HG02678 (cell line): ENCODE measurements at regions not wholly inside any gene's neighbourhood (a gene's known extent, or its start where the extent isn't known, plus 50 kb on each side); places are given as distances from the start of the nearest gene placed in this dataset.

Experiments used
- ATAC-seq: cut with Tn5 transposase; IDR thresholded peaks from one replicate; pipeline ENCODE4 v1.9.1; 2021; ENCODE audit warnings: mild to moderate bottlenecking, moderate library complexity; ENCODE audit not compliant: unreplicated experiment

DNA sequence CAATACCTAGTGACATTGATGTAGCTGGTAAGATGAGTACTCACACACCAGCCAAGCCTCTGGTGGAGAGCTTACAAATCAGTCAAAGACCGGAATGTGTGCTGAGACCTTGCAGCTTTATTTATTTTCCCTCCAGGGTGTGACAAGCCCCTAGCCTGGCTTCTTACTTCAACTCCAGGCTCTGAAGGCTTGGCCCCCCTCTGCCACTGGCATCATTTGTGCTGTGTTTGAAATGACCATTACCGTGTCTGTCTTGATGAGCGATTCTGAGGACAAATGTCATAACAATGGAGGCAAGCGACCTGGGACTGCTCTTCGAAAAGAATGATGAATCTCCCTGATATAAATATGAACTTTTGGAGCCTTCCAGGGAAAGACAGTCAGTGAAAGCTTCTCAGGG is 749.9 kb upstream of the HS6ST1 start:
- ATAC-seq: no peak

DNA sequence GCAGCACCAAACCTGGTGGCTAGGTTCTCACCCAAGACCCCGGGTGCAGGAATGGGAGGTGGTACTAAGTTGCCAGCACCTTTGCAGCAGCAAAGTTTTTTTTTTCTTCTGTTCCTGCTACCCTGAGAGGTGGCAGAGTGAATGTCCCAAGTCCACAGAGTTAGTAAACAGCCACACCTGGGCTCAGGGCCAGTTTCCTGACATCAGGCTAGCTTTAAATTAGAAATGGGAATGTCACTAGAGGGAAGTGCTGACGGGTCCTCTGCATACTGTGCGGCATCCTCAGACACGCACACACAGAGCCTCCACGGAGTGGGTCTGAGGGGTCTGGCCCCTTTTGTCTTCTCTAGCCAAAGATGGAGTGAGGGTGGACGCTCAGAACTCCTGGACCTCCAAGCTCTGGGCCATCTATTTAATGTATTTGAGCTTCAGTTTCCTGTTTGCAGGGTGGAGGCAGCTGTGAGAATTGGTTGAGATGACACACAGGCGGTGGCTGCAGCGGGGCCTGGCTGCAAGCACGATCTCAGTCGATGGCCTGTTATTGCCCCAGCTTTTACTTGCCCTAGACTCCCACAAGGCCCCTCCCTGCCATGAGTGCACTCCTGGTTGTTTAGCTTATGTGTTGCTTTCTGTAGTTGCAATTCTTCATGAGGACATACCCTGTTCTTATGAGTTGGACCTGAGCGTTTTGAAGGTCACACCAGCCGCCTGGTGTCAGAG is 751.4 kb upstream of the HS6ST1 start:
- no peak for ATAC-seq

DNA sequence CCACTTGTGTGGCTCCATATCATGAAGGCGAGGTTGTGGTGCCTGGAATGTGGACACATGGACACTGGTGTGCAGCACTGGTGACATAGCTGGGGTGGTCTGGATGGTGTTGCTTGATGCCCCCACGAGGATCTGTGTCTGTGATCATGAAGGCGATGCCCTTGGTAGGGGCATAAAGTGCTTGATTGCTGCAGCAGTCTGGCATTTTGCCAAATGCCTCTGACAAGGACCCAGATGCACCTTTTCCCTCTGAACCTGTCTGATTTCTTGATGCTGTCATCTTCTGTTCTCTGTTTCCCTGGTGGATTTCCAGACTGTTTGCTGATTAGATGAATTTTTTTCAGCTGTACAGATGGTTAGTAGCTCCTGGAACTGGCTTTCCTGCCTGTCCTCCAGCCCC is 752.0 kb upstream of the HS6ST1 start:
- ATAC-seq: no peak

DNA sequence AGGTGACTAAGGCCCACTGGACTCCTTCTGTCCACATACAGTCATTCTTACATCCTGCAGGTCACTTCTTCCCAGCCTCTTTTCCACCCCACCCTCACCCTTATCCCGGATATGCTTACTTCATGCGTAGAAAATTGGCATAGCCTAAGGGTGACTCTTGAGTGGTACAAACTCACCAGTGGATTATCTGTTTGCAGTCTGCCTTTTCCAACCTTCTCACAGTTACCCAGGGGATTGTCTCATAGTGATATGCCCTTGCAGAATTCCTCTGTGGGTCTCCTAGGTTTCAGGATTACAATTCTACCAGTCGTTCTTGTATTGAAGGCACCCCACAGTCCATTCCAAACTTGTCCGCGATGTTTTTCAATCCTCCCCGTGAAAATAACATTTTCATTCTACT is 752.9 kb upstream of the HS6ST1 start:
- no peak for ATAC-seq

DNA sequence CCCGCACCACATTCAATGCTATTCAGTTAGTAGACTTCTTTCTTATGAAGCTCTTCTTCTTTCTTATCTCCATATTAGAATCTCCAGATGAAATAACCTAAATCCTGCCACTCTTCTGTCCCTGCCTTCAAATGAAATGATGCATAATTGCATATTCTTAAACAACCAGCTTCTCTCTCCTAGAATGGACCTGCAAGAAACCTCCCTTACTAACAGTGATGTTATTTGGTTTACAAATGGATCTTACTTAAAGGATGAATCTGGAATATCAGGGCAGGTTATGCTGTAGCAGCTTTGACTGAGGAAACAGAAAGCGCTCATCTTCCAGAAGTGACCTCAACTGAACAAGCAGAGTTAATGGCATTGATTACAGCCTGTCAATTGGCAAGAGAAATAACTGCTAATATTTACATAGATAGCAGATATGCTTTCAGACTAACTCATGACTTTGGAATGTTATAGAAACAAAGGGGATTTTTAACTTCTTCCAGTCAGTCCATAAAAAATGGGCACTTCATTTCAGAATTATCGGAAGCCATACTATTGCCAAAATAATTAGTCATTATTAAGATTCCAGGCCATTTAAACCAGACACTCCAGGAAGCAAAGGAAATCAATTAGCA is 755.7 kb upstream of the HS6ST1 start:
- ATAC-seq: no peak

DNA sequence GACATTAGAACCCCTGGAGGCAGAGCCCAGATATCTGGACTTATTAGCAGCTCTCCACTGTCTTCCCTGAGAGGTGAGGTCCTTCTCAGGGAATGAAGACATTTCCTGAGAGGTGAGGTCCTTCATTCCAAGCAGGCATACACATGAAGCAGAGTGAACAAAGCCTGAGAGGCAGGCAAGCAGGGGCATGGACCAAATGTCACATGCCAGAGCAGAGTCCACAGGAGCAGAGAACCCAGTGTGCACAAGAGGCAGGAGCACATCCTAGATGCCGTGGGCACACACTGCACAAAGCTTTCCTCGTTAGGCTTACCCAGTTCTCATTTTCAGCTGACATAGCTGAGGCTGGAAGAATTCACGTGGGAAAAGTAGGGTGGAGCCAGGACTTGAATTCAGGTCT is 759.9 kb upstream of the HS6ST1 start:
- no peak for ATAC-seq

DNA sequence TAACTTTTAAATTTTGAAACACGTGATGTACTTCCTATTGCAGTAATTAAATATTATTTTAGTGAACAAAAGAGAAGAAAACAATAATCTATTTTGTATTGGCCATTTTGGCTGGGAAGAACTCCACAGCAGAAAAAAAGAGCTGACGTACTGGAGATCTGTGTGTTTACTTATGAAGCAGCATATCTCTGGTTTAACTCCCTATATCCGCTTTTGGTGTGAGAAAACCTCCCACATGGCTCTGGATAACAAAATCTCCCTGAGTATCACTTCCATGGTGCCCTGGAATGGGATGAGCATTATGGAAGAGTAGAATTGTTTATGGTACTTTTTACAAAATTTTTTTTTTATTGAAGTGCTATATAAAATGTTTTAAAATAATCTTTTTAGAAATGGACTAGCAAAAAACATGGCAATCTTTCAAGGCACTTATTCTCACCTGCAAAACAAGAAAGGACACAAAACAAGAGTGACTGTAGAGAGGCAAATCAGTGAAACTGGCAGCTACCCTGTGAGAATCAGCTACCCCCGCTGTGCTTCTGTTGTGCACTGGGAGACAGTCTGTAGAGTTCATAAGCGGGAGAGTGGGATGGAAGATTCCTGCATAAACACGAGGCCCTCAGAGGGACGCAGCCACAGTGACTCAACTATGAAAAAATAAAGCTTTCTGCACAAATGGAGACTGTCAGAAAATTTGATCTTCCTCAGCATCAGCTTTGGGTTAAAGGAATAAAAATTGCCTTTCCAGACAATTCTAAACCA is 762.2 kb upstream of the HS6ST1 start:
- no peak for ATAC-seq

DNA sequence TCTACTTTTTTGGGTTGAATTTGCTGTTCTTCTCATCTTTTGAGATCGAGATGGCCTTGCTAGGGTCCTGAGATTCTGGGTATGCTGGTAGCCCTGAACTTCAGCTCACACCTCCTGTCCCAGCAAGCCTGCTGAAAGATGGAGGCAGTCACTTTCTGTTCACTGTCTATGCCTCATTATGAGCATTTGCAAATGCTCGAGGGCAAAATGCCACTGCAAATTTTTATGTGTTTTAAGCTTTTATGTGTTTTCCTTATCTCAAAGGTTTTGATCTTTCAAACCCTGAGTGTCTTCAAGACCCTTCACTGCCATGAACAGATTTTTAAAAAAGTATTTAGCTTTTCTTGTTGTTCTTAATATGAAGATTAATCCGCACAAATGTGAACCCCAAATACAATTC is 766.7 kb upstream of the HS6ST1 start:
- no peak for ATAC-seq

DNA sequence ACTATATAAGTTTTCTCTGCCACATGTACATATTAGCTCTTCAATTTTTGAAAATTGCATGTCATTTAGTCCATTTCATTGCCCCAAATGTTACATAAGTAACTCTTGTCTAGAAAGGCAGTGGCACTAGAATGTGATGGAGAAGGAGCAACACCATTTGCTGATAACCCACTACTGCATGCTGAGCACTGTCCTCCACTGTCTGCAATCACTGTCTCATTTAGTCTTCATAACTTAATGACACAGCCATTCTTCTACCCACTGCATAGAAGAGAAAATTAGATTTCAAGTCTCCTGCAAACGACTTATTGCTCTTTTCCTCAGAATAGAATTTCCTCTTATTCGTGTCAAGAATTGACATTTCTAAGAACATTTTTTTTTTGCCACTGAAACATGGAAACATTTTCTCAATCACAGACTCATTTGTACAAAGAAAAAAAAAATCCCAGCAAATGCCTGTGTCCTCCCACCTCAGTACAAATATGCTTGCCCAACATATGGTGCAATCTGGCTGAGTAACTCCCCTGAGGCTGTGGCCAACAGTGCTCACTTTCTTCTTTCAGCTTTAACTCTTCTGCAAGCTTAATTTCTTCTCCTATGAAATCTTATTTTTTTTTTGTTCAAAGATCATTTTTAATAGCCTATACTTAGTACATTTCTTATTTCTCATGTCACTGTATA is 768.6 kb upstream of the HS6ST1 start:
- no peak for ATAC-seq

DNA sequence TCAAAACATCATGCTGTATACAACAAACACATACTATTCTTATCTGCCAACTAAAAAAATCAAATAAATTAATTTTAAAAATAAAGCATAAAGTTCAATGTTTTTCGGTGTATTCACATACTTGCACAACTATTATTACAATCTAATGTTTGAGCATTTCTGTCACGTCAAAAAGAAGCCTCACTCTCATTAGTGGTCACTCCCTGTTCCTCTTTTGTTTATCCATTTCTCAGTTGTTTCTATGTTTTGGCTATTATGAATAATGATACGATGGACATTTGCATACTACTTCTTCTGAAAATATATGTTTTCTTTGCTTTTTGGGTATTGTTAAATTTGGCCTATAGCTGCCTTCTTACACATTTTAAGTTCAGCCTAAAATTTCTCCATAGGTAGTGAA is 773.0 kb upstream of the HS6ST1 start:
- no peak for ATAC-seq

DNA sequence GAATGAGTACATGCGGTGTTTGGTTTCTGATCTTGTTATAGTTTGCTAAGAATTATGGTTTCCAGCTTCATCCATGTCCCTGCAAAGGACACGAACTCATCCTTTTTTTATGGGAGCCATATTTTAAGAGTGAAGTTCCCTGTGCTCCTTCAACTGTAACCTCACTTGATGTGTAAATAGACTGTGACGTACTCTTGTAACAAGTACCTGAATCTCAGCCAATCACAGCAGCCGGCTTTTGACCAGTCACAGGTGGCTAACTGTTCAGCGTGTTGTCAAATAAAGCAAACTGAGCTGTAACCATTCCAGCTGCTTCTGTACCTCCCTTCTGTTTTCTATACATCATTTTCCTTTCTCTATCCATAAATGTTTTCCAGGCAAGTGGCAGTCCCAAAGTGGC is 774.3 kb upstream of the HS6ST1 start:
- ATAC-seq: no peak

DNA sequence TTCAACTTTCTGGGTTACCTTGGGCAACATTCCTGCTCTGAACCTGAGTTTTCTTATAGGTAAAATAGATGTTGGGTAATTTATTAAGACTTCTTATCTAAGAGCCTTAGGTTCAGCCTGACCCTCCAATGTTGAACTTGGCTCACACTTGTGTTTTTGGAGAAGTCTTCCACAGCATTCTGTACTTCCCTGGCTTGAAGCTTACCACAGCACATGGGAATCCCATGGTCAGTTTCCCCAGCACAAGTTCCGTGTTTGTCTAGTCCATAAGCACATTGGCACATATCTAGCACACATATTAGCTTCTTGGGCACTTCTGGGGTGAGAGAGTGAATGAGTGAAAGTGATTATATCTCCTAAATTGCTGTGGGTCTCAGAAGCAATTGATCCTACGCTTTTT is 782.5 kb upstream of the HS6ST1 start:
- no peak for ATAC-seq

DNA sequence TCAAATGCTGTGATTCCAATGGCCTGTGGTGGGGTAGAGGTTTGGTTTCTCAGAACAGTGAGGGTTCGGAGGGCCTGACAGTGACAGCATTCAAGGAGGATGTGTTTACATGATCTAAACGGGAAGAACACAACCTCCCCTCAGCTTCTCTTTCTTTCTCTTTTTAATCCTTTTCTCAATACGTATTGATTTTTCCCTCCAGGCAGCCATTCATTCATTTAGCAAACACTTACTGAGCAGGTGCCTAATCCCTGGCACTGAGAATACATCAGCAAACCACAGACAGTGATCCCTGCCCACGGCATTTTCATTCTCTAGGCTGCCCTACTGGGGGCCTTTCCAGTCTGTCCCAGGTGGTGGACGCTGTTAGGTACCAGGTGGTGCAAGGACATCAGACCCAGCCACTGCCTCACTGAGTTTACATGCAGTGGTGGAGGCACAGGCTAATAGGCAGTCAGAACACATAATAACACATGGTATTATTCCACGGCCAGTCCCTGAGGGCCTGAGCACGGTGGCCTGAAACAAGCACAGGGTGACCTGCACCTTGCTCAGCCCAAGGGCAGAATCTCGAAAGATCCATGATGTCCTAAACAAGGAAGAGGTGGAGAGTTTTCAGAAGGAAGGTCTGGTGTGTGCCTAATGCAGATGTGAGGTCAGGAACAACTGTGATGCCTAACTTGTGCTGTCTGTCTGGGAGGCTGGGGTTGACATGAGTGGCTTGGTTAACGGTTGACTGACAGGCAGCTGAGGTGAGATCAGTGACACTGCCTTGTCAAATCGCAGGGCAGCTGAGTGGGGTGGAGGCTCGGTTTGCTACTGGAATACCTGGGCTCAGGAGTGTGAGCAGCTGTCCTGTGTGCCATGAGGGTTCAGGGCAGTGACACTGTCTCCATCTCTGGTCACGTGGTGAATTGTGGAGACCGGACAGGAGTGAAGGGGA is 785.5 kb upstream of the HS6ST1 start:
- ATAC-seq: no peak

DNA sequence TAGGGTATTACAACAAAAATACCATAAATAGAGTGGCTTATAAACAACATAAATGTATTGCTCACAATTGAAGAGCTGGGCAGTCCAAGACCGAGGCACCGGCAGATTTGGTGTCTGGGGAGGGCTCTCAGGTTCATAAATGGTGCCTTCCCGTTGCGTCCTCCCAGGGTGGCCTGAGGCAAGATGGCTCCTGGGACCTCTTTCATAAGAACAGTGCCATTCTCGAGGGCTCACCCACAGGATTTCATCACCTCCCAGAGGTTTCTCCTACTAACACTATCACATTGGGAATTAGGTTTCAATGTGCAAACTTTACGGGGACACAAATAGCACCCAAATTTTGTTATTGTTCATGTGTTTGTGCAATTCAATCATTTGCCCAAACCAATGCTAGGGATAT is 793.5 kb upstream of the HS6ST1 start:
- ATAC-seq: no peak

DNA sequence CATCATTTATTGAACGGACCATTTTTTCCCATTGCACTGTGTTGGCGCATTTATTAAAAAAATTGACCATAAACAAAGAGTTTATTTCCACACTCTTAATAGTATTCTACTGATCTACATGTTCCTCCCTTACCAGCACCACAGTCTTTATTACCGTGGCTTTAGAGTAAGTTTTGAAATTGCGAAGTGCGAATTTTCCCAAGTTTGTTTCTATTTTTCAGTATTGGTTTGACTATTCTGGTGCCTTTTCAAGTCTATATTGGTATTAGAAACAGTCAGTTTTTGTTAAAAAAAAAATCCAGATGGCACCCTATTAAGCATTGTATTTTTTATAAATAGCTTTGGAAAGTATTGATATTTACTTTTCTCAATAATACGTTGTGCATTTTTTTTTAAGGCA is 795.1 kb upstream of the HS6ST1 start:
- no peak for ATAC-seq

DNA sequence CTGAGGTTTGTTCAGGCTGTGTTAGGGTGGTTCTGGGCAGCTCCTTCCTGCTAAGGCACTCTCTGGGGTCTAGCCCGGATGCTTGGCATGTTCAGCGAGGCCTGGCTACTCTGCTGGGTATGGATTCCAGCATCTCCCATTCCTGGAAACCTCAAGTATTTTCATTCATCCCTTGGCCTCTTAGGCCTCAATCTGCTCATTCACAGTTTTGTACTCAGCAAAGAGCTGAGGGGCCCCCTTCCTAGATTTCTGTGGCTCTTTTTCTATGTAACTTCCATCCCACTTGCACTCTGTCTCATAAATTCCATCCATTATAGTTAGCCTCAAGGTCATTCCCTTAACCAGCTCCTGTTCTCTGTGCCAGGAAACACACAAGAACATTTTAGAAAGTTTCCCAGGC is 798.8 kb upstream of the HS6ST1 start:
- ATAC-seq: no peak

DNA sequence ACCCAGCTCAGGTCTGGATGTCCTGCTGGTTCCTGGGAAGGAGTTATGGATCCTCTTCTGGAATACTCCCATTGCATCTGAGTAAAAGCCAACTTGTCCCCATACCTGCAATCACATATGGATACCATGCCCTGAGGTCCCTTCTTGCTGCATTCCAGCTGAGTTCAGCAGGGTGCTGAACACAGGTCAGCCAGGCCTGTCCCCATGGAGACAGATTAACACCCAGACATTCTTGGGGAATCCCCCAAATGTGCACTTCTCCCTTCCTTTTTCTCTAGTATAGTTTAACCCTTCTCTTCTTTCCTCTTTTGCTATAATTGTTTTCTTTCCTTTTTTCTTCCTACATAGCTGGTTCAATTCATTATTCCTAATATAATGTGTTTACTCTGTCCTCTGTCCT is 799.6 kb upstream of the HS6ST1 start:
- no peak for ATAC-seq

DNA sequence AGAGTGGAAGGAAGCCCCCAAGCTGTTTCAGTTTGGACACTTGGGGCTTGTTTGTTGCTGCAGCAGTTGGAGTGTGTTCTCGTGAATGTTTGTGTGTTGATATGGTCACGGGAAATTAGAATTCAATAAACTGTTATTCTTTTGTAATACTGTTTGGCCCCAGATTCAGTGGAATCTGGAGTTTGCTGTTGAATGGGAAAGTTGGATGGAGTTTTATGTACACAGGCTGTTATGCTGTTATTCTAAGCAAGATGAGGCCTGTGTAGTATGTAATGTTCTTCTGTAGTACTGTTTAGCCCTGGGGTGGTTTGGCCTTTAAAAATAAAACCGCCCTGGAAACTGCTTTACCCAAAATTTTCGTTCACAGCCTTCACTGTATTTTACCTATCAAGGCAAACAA is 810.4 kb upstream of the HS6ST1 start:
- no peak for ATAC-seq

DNA sequence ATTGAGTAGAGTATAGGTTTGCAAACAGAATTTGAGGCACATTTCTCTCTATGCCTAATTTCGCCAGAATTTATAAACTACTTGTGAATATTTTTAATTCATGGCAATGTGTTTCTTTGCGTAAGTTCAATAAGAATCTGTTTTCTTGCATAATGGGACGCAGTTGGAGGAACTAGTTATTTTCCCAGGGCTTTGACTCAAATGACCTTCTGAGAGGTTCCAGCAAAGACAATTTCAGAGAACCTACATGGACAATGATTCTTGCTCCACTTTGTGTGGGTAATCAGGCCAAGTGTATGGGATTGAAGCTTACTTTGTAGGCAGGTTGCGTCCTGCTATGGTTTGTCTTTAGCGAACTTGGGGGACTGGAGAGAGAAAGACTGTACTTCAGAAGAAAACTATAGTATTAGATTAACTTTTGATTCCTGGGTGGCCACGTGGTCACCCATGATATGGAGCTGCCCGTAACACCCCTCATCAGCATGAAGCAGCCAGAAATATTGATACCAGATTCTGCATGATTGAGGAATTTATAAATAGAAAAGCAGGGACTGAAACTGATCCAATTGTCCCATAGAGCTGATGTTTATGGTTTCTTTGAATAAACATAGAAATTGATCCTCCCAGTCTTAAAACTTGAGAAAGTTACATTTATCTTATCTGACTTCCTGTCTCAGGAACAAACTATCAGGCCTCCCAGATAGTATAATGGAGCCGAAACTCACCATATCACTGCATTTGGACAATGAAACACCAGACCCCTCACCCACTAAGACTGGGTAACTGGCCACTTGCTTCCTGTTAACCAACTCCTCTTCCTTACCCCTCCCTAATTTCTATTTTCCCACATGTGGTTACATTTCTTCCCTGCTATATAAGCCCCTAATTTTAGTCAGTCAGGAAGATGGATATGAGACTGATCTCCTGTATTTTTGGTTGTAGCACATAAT is 815.3 kb upstream of the HS6ST1 start:
- ATAC-seq: no peak
